Naive B cell (primary cell): ENCODE measurements at regions not wholly inside any gene's neighbourhood (a gene's known extent, or its start where the extent isn't known, plus 50 kb on each side); places are given as distances from the start of the nearest gene placed in this dataset.
"Not testable (repeated sequence)": the region's sequence is repeated elsewhere in the genome, so short reads cannot be mapped to it uniquely, and the experiment has no call there.

ENCODE experiments used
- ATAC-seq, 2 donors: fragments of 150-1000 bp; cut with Tn5 transposase; 2 replicates each; pipeline ENCODE4 v1.10.0; 2021; ENCODE audit warnings: low read depth in 2 of 2, mild to moderate bottlenecking in 2 of 2, moderate library complexity in 2 of 2
- DNase-seq: peaks from one replicate; pipeline ENCODE4 v3.0.0; 2022
- H3K27ac Mint-ChIP-seq, 6 donors: one replicate each; pipeline ENCODE4 v1.8.0; 2020 to 2022; ENCODE audit warnings: mild to moderate bottlenecking in 6 of 6, mixed read lengths in 6 of 6, moderate library complexity in 5 of 6, inconsistent platforms in 2 of 6
- H3K27me3 Mint-ChIP-seq, 3 donors: one replicate each; pipeline ENCODE4 v1.8.0; 2021 to 2022; ENCODE audit warnings: mixed read lengths in 3 of 3, mild to moderate bottlenecking in 1 of 3
- H3K36me3 Mint-ChIP-seq, 2 donors: one replicate each; pipeline ENCODE4 v1.8.0; 2020 to 2022; ENCODE audit warnings: mixed read lengths in 2 of 2, inconsistent platforms in 1 of 2, mild to moderate bottlenecking in 1 of 2
- H3K4me1 Mint-ChIP-seq, 3 donors: one replicate each; pipeline ENCODE4 v1.8.0; 2020 to 2022; ENCODE audit warnings: mixed read lengths in 3 of 3, inconsistent platforms in 1 of 3, mild to moderate bottlenecking in 1 of 3, moderate library complexity in 1 of 3
- H3K4me3 Mint-ChIP-seq, 8 donors: one replicate each; pipeline ENCODE4 v1.8.0; 2020 to 2022; ENCODE audit warnings: mild to moderate bottlenecking in 8 of 8, mixed read lengths in 8 of 8, moderate library complexity in 8 of 8, inconsistent platforms in 2 of 8
- H3K9me3 Mint-ChIP-seq, 7 donors: one replicate each; pipeline ENCODE4 v1.8.0; 2020 to 2022; ENCODE audit warnings: mixed read lengths in 7 of 7, mild to moderate bottlenecking in 5 of 7, inconsistent platforms in 2 of 7, moderate library complexity in 1 of 7

- DNase-seq: no peak
- H3K9me3 Mint-ChIP-seq: peaks cover 8 to 40% (median 19%) of the 10 kb centered on the region in 7 donors
- H3K27me3 Mint-ChIP-seq: no peaks in the 10 kb centered on the region
- H3K36me3 Mint-ChIP-seq: no peaks in the 10 kb centered on the region
- H3K4me3 Mint-ChIP-seq: no peak overlapping the region
- H3K4me1 Mint-ChIP-seq: no peaks in the 10 kb centered on the region
- no peak for ATAC-seq
- H3K27ac Mint-ChIP-seq: no peak overlapping the region
Observed at GRCh38 chr6:67952948-67953347, 682.1 kb upstream of the ADGRB3 start.

GRCh38 chr6:67952121-67952520 is 683.0 kb upstream of the ADGRB3 start:
- H3K4me3 Mint-ChIP-seq: no peak overlapping the region
- peaks cover 8 to 35% (median 17%) of the 10 kb centered on the region in 7 donors for H3K9me3 Mint-ChIP-seq

GRCh38 chr6:67947762-67948161 is 687.3 kb upstream of the ADGRB3 start:
- ATAC-seq, H3K4me1 Mint-ChIP-seq, H3K4me3 Mint-ChIP-seq, DNase-seq, H3K27me3 Mint-ChIP-seq, H3K27ac Mint-ChIP-seq, H3K36me3 Mint-ChIP-seq: not testable (repeated sequence)
- peaks cover 0 to 13% (median 8%) of the 10 kb centered on the region in 7 donors for H3K9me3 Mint-ChIP-seq

More at GRCh38 chr6:67952121-67952520, 683.0 kb upstream of the ADGRB3 start:
- DNase-seq: no peak
- Mint-ChIP-seq H3K4me1 (no peaks in the 10 kb centered on the region), H3K36me3 (no peaks in the 10 kb centered on the region), H3K27me3 (no peaks in the 10 kb centered on the region), H3K27ac (no peak overlapping the region)
- ATAC-seq: no peak

- Mint-ChIP-seq H3K9me3 (peaks cover 0 to 5% (median 0%) of the 10 kb centered on the region in 7 donors), H3K4me3 (no peak overlapping the region), H3K27ac (no peak overlapping the region), H3K36me3 (no peaks in the 10 kb centered on the region), H3K4me1 (no peaks in the 10 kb centered on the region), H3K27me3 (no peaks in the 10 kb centered on the region)
- DNase-seq (no peak), ATAC-seq (no peak)
Observed at GRCh38 chr6:67935976-67936477, 699.1 kb upstream of the ADGRB3 start.

GRCh38 chr6:67933278-67933677 is 701.8 kb upstream of the ADGRB3 start:
- no peaks in the 10 kb centered on the region for H3K27me3 Mint-ChIP-seq
- ATAC-seq: no peak
- no peak for DNase-seq

GRCh38 chr6:67922588-67922987 is 712.5 kb upstream of the ADGRB3 start:
- H3K9me3 Mint-ChIP-seq: peaks cover 0 to 10% (median 0%) of the 10 kb centered on the region in 7 donors
- not testable (repeated sequence) for H3K27me3 Mint-ChIP-seq, H3K4me1 Mint-ChIP-seq, H3K4me3 Mint-ChIP-seq, ATAC-seq, H3K27ac Mint-ChIP-seq, H3K36me3 Mint-ChIP-seq, DNase-seq

More at GRCh38 chr6:67933278-67933677, 701.8 kb upstream of the ADGRB3 start:
- peak overlapping the region in 1 of 8 donors; percentile 64 for H3K4me3 Mint-ChIP-seq
- no peak overlapping the region for H3K27ac Mint-ChIP-seq
- H3K36me3 Mint-ChIP-seq: no peaks in the 10 kb centered on the region
- peaks cover 0 to 10% (median 2%) of the 10 kb centered on the region in 7 donors for H3K9me3 Mint-ChIP-seq
- no peaks in the 10 kb centered on the region for H3K4me1 Mint-ChIP-seq

GRCh38 chr6:67920040-67920439 is 715.0 kb upstream of the ADGRB3 start:
- not testable (repeated sequence) for ATAC-seq, H3K36me3 Mint-ChIP-seq, H3K4me3 Mint-ChIP-seq, H3K27me3 Mint-ChIP-seq, H3K4me1 Mint-ChIP-seq, DNase-seq, H3K27ac Mint-ChIP-seq
- peaks cover 0 to 10% (median 0%) of the 10 kb centered on the region in 7 donors for H3K9me3 Mint-ChIP-seq

- no peaks in the 10 kb centered on the region for H3K27me3 Mint-ChIP-seq
- peaks cover 0 to 9% (median 2%) of the 10 kb centered on the region in 7 donors for H3K9me3 Mint-ChIP-seq
- H3K4me3 Mint-ChIP-seq: no peak overlapping the region
- no peaks in the 10 kb centered on the region for H3K4me1 Mint-ChIP-seq
- H3K27ac Mint-ChIP-seq: no peak overlapping the region
- DNase-seq (no peak), ATAC-seq (no peak)
- no peaks in the 10 kb centered on the region for H3K36me3 Mint-ChIP-seq
Observed at GRCh38 chr6:67916399-67916798, 718.7 kb upstream of the ADGRB3 start.

GRCh38 chr6:67914419-67914818 is 720.7 kb upstream of the ADGRB3 start:
- no peak for DNase-seq
- Mint-ChIP-seq H3K27me3 (no peaks in the 10 kb centered on the region), H3K4me1 (no peaks in the 10 kb centered on the region)

GRCh38 chr6:67909354-67909753 is 725.7 kb upstream of the ADGRB3 start:
- H3K4me3 Mint-ChIP-seq: no peak overlapping the region

More at GRCh38 chr6:67914419-67914818, 720.7 kb upstream of the ADGRB3 start:
- Mint-ChIP-seq H3K27ac (no peak overlapping the region), H3K4me3 (no peak overlapping the region), H3K9me3 (peaks cover 0 to 7% (median 2%) of the 10 kb centered on the region in 7 donors), H3K36me3 (no peaks in the 10 kb centered on the region)
- no peak for ATAC-seq

GRCh38 chr6:67908379-67908778 is 726.7 kb upstream of the ADGRB3 start:
- no peak overlapping the region for H3K4me3 Mint-ChIP-seq
- ATAC-seq (no peak), DNase-seq (no peak)
- no peaks in the 10 kb centered on the region for H3K27me3 Mint-ChIP-seq
- H3K4me1 Mint-ChIP-seq: no peaks in the 10 kb centered on the region
- H3K9me3 Mint-ChIP-seq: peaks cover 0 to 7% (median 4%) of the 10 kb centered on the region in 7 donors
- no peaks in the 10 kb centered on the region for H3K36me3 Mint-ChIP-seq
- no peak overlapping the region for H3K27ac Mint-ChIP-seq

More at GRCh38 chr6:67909354-67909753, 725.7 kb upstream of the ADGRB3 start:
- Mint-ChIP-seq H3K36me3 (no peaks in the 10 kb centered on the region), H3K27ac (no peak overlapping the region), H3K27me3 (no peaks in the 10 kb centered on the region), H3K4me1 (no peaks in the 10 kb centered on the region), H3K9me3 (peaks cover 0 to 8% (median 3%) of the 10 kb centered on the region in 7 donors)
- DNase-seq: no peak
- ATAC-seq: no peak

GRCh38 chr6:67904735-67905134 is 730.3 kb upstream of the ADGRB3 start:
- ATAC-seq, H3K36me3 Mint-ChIP-seq, DNase-seq, H3K27me3 Mint-ChIP-seq, H3K4me3 Mint-ChIP-seq, H3K4me1 Mint-ChIP-seq, H3K27ac Mint-ChIP-seq: not testable (repeated sequence)
- peaks cover 0 to 20% (median 5%) of the 10 kb centered on the region in 7 donors for H3K9me3 Mint-ChIP-seq

- DNase-seq (no peak), ATAC-seq (no peak)
- Mint-ChIP-seq H3K4me3 (no peak overlapping the region), H3K27me3 (no peaks in the 10 kb centered on the region), H3K27ac (no peak overlapping the region), H3K9me3 (peaks cover 0 to 19% (median 2%) of the 10 kb centered on the region in 7 donors), H3K4me1 (no peaks in the 10 kb centered on the region), H3K36me3 (no peaks in the 10 kb centered on the region)
Observed at GRCh38 chr6:67898875-67899274, 736.2 kb upstream of the ADGRB3 start.

- DNase-seq (no peak), ATAC-seq (no peak)
- Mint-ChIP-seq H3K27ac (no peak overlapping the region), H3K4me1 (no peaks in the 10 kb centered on the region), H3K27me3 (no peaks in the 10 kb centered on the region), H3K4me3 (no peak overlapping the region), H3K9me3 (peaks cover 0 to 15% (median 2%) of the 10 kb centered on the region in 7 donors), H3K36me3 (no peaks in the 10 kb centered on the region)
Observed at GRCh38 chr6:67897998-67898607, 737.0 kb upstream of the ADGRB3 start.
